ENCODE measurements at regions not wholly inside any gene's neighbourhood (a gene's known extent, or its start where the extent isn't known, plus 50 kb on each side); places are given as distances from the start of the nearest gene placed in this dataset.
"Not testable (repeated sequence)": the region's sequence is repeated elsewhere in the genome, so short reads cannot be mapped to it uniquely, and the experiment has no call there.

DNA sequence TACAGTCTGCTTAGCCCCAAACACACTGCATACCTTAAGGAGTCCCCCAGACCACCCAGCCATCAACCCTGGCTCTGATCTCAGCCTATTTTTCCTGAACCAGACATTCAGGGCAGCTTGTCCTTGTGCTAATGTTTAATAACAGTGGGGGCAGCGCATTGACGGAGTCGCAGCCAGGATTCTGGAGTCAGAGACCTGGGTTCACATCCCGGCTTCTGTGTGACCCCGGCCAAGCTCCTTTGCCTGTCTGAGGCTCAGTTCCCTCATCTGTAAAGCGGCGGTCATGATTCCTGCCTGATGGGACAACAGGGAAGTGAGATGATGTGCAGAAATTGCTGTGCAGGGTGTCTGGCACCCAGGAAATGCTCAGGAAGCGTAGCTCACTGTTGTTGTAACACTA, 63.1 kb downstream of the MATN1 start:
- DNase-seq (ENCODE audit: low spot score in 2 of 2) = no peak
- Histone ChIP-seq H3K4me1 (no peaks in the 10 kb centered on the region), H3K36me3 (no peaks in the 10 kb centered on the region), H3K9me3 (no peaks in the 10 kb centered on the region), H3K27me3 (no peaks in the 10 kb centered on the region), H3K4me3 (no peak overlapping the region), H3K27ac (no peak overlapping the region)
- intact Hi-C loops (cut with DNase I) = no loop called here
- TF ChIP-seq, protein P1, sequence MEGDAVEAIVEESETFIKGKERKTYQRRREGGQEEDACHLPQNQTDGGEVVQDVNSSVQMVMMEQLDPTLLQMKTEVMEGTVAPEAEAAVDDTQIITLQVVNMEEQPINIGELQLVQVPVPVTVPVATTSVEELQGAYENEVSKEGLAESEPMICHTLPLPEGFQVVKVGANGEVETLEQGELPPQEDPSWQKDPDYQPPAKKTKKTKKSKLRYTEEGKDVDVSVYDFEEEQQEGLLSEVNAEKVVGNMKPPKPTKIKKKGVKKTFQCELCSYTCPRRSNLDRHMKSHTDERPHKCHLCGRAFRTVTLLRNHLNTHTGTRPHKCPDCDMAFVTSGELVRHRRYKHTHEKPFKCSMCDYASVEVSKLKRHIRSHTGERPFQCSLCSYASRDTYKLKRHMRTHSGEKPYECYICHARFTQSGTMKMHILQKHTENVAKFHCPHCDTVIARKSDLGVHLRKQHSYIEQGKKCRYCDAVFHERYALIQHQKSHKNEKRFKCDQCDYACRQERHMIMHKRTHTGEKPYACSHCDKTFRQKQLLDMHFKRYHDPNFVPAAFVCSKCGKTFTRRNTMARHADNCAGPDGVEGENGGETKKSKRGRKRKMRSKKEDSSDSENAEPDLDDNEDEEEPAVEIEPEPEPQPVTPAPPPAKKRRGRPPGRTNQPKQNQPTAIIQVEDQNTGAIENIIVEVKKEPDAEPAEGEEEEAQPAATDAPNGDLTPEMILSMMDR (IDR thresholded peaks at IDR 0.05) = no peak

DNA sequence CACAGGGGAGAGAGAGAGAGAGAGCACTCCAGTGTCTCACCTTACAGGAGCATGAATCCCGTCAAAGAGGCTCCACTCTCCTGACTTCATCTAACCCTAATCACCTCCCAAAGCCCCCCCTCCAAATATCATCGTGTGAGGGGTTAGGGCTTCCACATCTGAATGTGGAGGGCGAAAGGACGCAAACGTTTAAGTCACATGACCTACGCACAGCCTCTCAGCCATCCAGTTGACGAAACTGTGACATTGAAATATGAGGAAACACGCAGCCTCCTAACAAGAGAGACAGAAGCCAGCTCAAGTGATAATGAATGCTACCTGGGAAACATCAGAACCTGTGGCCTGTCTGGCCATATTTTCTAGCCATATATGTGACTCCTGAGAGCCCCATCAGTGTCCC, 63.7 kb downstream of the MATN1 start:
- H3K27ac ChIP-seq = no peak overlapping the region
- no peaks in the 10 kb centered on the region for H3K27me3 ChIP-seq
- intact Hi-C loops (cut with DNase I) = no loop called here
- no peak for DNase-seq (ENCODE audit: low spot score in 2 of 2)
- no peaks in the 10 kb centered on the region for H3K9me3 ChIP-seq
- H3K4me1 ChIP-seq = no peaks in the 10 kb centered on the region
- TF ChIP-seq, protein P1 (IDR thresholded peaks at IDR 0.05) = no peak
- H3K4me3 ChIP-seq = no peak overlapping the region
- H3K36me3 ChIP-seq = no peaks in the 10 kb centered on the region

DNA sequence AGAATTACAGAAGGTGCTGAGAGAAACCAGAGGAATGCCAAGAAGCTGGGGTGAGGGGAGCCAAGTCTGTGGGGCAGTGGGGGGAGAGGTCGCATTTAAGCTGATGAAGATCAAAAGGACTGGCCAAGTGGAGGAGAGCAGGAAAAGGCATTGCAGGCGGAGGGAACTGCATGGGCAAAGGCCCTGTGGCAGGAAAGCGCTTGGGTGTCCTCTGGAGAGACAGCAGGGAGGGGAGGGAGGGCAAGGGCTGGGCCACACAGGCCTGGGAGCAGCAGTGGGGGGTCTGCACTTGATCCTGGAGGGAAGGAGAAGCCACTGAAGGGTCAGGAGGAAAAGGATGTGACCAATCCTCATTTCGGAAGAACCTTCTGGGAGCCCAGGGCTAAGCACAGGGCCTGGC, 65.0 kb downstream of the MATN1 start:
- H3K27me3 ChIP-seq; H3K27ac ChIP-seq; H3K4me3 ChIP-seq; H3K4me1 ChIP-seq; H3K9me3 ChIP-seq; DNase-seq (ENCODE audit: low spot score in 2 of 2); H3K36me3 ChIP-seq; intact Hi-C loops (cut with DNase I): not testable (repeated sequence)

DNA sequence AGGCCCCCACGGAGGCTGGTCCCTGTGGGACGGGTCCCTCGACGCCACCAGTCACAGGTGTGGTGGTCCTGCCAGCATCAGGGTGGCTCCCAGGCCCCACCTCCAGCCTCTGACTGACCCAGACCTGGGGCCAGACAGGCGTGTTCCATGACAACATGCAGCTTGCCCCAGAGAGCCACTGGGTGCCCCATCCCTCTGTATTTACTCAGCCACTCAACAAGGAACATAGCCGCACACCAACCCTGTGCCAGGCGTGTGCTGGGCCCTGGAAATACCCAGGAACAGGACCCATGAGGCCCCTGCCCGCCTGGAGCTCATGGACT, 65.4 kb downstream of the MATN1 start:
- no peaks in the 10 kb centered on the region for H3K27me3 ChIP-seq
- TF ChIP-seq, protein P1 (IDR thresholded peaks at IDR 0.05) = no peak
- intact Hi-C loops (cut with DNase I) = no loop called here
- no peaks in the 10 kb centered on the region for H3K4me1 ChIP-seq
- no peak overlapping the region for H3K4me3 ChIP-seq
- no peak for DNase-seq (ENCODE audit: low spot score in 2 of 2)
- H3K9me3 ChIP-seq = no peaks in the 10 kb centered on the region
- no peaks in the 10 kb centered on the region for H3K36me3 ChIP-seq
- H3K27ac ChIP-seq = no peak overlapping the region

DNA sequence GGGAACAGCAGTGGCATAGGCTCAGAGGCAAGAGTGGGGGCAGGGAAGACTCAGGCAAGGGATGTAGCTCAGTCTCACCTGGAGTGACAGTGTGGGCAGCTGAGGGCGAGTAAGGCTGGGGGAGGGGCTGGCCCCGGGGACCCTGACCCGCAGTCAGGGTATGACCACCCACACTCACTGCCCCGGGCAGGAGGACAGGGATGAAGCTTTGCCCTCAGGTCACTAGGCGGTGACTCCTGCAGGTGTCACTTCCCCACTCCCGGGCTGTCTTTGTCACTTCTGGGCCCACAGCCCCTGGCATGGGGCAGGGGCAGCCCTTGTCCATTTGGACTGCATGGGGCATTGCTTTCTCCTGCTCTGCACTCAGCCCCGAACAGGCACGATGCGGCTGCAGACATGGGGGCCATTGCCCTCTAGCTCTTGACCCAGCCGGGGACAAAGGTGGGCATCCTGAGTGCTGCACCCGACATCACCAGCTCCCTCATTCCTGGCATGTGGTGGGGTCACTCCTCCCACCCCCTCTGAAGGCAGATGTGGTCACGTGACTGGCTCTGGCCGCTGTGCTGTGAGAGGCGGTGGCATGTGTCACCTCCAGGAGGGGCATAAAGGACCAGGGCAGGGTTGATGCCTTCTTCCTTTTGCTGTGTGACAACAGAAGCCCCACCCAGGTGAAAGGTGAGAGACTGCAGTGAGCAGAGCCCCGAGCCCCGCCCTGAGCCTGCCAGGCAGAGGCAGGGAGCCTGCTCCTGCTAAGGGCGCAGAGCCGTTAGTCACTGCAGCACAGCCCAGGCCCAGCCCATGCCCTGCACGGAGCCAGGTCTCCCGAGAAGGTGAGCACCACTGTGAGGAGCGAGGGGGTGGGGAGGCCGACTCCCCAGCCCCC, 66.0 kb downstream of the MATN1 start:
- no peak overlapping the region for H3K27ac ChIP-seq
- no peaks in the 10 kb centered on the region for H3K36me3 ChIP-seq
- DNase-seq (ENCODE audit: low spot score in 2 of 2) = no peak
- H3K9me3 ChIP-seq = no peaks in the 10 kb centered on the region
- TF ChIP-seq, protein P1 (IDR thresholded peaks at IDR 0.05) = no peak
- H3K4me1 ChIP-seq = no peaks in the 10 kb centered on the region
- intact Hi-C loops (cut with DNase I) = no loop called here
- no peak overlapping the region for H3K4me3 ChIP-seq
- H3K27me3 ChIP-seq = no peaks in the 10 kb centered on the region

DNA sequence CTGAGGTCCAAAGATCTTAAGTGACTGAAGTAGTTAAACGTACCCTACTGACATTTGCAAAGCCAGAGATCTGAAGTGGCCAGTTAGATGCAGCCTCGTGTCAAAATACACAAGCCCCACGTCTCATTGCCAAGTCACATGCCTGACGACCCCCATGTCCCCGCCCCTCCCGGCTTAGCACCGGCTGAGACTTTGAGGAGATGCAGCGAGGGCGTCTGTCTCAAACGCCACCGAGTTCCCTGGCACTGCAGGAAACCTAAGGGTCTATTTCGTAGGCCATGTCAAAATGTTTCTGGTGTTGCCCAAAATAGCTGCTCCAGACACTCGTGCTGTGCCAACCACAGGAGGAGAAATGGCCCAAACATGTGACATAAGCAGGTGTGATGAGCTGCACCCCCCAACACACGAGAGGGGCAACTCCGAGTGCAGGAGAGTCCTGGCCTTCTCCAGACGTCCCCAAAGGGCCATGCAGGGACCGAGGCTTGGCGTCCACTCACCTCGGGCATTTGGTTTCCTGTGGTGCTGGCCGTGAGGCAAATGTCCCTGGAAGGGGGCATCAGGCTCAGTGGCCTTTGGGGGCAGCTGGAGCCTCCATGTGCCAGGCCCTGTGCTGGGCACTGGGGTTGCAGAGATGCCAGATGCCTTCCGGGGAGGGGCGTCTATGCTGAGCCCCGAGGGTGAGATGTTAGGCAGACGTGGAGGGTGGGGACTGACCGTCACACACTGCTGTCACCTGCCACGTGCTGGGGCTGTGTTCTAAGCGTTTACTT, 67.0 kb downstream of the MATN1 start:
- no peak overlapping the region for H3K4me3 ChIP-seq
- H3K9me3 ChIP-seq = no peaks in the 10 kb centered on the region
- DNase-seq (ENCODE audit: low spot score in 2 of 2) = no peak
- no peak overlapping the region for H3K27ac ChIP-seq
- intact Hi-C loops (cut with DNase I) = no loop called here
- H3K27me3 ChIP-seq = no peaks in the 10 kb centered on the region
- TF ChIP-seq, protein P1 (IDR thresholded peaks at IDR 0.05) = no peak
- no peaks in the 10 kb centered on the region for H3K36me3 ChIP-seq
- no peaks in the 10 kb centered on the region for H3K4me1 ChIP-seq
